ENCODE measurements at regions not wholly inside any gene's neighbourhood (a gene's known extent, or its start where the extent isn't known, plus 50 kb on each side); places are given as distances from the start of the nearest gene placed in this dataset.
"Not testable (repeated sequence)": the region's sequence is repeated elsewhere in the genome, so short reads cannot be mapped to it uniquely, and the experiment has no call there.

- TF ChIP-seq CTCF (conservative IDR thresholded peaks at IDR 0.05; ENCODE audit: low read depth, low read length); EZH2phosphoT487 (IDR thresholded peaks at IDR 0.05; ENCODE audit: borderline replicate concordance, low read length): not testable (repeated sequence)
These were observed 98.8 kb downstream of the TRIM69 start for GRCh38 chr15:44835082-44835481.

Data from PC-3 (cell line).